GM19397 (cell line): ENCODE measurements at regions not wholly inside any gene's neighbourhood (a gene's known extent, or its start where the extent isn't known, plus 50 kb on each side); places are given as distances from the start of the nearest gene placed in this dataset.

Source experiments
- ATAC-seq: cut with Tn5 transposase; IDR thresholded peaks from one replicate; pipeline ENCODE4 v1.9.1; 2021; ENCODE audit warnings: mild to moderate bottlenecking, moderate library complexity; ENCODE audit not compliant: unreplicated experiment

DNA sequence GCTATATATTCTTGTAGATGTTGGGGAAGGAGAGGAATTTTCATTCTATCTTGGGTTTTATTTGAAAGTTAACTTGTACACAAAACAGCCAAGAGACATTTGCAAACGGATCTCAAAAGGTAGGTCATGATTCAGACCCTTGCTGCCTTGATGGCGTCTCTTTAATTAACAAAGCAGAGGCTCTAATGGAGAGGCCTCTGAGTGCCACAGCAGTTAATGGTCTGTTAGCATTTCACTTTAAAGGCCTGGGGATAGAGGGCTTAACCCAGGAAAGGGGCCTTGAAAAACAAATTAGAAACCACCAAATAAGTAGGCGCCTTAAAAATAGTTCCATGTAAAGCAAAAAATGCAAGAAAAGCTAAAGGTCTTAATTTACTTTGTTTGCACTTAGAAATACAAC, 836.9 kb upstream of the CELF4 start:
- ATAC-seq, result no peak

DNA sequence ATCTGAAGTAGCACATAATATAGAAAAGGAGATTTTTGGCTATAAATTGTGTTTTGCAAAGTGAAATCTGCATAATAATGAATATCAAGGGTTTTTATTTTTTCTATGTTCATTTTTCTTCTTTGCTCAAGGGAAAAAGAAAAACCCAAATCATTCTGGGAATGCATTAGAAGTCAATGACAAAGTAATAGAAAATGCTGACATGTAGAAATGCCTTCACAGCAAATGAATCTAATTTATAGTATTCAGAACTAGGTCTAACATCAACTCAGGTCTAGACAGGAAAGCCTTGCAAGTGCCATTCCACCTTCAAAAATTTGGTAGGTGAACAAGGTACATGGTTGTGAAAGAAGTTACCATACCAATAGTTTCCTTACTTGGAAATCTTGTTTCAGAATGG, 831.5 kb upstream of the CELF4 start:
- no peak for ATAC-seq

DNA sequence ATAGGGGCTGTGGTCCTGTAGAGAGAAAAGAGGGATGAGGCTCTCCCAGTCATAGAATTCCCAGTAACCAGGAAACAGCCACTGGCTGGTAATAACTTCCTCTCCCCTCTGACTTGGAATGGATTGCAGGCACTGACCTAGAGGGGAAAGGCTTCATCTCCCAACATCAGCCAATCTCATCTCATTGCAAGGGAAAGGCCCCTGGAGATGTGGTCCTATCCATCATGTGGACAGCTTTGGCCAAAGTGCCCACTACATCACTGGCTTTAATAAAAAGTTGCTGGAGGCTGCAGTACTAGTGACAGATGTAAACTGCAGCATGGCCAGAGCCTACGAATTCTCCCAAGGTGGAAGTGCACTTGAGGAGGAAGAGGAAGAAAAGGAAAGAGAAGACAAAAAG, 820.5 kb upstream of the CELF4 start:
- no peak for ATAC-seq

DNA sequence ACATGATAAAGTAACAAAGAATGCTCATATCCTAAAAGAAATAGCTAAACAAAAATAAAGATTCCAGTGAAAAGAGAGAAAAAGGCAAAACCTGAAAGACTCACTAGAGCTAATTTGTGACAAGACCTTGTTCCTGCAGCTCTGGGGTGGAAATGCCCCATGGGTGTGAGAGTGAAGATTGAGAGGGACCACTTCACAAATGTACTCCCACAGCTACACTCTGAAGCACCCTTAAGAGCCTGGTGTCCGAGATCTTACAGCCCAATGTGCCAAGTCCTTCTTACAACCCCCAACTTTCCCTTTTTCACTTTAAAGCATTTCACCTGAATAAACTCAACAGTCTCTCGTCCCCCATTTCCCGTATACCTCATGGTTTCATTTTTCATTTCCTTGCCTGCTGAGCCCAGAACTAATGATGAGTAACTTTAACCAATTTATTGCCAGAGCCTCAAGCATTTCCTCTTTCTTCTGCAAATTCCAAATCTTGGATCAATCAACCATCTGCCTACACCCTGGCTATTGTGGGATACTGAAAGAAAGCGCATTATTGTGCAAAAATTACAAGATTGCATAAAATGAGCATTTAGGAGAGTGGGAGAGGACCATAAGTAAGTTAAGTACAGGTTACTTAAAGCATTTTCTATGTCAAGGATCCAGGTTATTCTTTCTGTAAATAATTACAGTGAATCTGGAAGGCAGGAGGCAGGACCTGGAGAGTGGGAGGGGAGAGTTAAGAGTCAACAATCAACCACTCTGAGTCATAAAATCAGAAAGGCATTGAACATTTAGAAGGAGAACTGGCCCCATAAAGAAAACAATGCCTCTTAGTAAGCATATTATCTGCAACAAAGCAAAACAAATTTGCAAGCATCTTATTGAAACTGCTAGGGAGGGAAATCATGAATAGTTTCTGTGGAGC, 804.4 kb upstream of the CELF4 start:
- ATAC-seq, result no peak

DNA sequence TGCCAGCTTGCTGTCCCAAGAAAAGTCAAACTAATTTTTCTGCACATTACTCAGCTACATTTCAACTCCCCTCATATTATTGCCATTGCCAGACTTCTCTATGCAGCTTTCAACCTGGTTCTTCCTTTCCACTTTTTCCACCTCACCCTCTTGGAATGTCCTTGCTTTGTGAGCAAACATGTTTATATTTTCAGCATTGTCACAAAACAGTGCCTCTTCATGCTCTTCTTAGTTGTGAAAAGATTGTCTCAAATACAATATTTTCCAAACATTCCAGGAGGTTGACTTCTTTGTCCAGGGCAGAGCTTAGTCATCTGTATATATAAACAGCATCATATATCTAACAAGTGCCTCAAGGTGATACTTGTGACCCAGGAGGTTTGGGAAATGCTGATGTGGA, 803.3 kb upstream of the CELF4 start:
- no peak for ATAC-seq

DNA sequence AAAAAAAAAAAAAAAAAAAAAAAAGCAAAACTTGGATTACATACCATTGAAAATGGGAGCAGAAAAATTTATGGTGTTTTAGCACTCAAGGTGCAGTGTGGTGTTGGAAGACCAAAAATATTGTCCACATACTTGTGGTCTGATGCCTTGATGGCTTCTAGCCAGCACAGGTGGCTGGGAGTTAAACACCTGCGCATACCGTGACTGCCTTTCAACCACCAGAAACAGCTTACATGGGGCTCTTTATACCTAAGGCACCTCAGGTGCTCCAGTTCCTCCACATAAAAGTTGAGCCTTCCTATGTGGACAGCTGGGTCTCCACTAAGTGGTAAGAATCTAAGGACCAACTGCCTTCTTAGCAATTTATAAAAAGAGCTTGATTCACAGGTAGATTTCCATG, 802.6 kb upstream of the CELF4 start:
- ATAC-seq, result no peak

DNA sequence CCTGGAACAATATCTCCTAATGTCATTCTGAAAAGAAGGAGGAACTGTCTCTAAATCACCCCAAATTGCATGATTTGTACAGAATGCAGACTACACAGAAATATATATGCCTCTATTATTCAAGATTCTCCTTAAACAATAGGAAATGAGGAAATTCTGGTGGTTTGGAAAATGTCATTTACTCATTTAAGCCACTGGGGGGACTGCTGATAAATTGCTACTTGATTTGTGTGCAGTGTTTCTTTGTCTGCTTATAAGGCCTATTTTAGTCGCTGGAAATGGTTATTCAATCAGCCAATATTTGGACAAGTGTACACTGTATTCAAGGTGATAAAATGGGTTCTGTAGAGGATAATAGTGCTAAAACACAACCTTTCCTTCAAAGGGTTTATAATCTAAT, 801.9 kb upstream of the CELF4 start:
- no peak for ATAC-seq

DNA sequence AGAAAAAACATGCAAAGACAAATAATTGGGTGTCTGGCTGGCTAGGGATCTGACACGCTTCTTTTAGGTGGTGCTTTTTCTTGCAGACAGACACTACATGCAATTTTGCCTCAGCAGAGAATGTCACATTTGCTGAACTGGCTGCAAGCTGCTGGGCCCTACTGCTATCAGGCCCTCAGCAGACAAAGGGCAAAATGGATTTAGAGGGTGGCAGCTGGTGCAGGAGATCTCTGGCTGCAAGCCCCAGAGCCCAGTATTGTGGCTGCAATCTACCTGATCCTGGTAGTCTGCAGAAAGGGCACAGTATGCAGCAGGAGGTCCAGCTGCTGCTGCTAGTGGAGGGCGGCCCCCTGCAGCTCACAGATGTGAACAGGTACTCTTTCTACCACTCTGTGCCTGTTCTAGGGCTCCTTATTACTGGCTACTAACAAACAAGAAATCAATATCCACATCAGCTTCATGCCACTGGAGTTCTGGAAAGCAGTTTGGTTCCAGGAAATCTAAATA, 796.7 kb upstream of the CELF4 start:
- ATAC-seq, result no peak

DNA sequence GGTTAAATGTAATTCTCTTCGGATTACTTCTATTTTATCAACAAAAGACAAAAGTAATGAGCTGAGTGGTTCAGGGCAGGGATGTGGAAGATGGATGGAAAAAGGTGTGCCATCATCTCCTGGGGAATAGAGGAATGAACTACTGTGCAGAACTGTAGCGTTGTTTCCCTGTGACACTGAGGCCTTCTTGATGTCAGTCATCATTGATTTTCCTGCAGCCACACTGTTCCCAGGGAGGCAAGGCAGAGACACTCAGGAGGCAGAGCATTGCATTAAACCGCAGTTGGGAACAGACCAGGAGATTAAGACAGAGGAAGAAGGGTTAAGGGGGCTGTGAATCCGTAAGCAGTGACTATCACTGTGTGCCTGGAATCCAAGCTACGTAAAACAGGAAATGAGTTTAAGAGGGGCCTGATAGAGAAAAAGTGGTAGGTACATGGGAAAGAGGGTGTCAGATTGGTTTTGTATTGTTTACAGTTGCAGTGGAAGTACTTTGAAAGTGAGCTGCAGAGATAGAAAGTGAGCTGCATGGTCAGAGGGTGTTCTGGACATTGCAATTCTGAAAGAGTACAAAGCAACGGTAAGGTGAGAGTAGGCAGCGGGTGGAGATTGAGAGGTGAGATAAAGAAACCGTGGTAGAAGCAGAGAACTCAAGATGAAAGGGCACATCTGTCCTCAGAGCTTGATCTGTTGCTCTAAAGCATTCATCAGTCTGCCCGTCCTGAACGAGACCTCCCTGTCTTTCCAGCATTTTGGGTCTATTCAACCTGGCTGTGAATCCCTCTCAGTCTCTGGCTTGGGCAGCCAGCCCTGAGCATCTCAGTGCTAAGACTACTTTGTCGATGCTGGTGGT, 793.4 kb upstream of the CELF4 start:
- no peak for ATAC-seq

DNA sequence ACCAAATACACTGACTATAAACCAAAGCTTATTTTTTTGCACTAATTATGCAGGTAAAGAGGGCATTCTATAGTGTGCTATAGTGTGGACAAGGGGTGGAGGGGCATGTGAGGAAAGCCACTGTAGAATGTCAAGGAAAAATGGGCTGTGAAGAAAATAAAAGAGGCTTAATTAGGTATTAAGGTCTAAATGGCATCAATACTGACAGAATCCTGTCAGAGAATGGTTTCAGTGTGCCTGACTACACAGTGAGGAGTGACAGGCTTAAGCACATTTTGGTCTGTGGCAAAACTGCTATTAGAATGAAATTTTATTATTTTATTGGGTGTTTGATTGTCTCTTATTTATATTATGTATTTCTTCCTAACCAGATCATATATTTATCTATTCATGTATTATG, 787.6 kb upstream of the CELF4 start:
- no peak for ATAC-seq

DNA sequence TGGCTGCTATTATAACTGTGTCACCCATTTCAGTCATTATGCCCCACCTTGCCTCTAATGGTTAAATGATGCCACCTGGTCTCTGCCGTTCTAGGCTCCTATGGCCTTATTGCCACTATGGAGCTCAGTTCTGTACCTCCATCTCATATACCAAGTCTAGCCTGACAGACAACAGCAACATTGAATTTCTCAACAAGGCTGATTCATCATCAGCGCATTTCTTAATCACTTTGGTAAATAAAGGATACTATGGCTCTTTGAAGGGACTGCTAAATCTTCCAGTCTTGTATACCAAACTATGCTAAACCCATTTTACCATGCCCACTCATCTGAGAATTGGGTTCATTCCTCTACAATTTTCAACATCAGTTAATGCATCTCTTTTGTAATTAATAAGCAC, 784.5 kb upstream of the CELF4 start:
- ATAC-seq, result no peak

DNA sequence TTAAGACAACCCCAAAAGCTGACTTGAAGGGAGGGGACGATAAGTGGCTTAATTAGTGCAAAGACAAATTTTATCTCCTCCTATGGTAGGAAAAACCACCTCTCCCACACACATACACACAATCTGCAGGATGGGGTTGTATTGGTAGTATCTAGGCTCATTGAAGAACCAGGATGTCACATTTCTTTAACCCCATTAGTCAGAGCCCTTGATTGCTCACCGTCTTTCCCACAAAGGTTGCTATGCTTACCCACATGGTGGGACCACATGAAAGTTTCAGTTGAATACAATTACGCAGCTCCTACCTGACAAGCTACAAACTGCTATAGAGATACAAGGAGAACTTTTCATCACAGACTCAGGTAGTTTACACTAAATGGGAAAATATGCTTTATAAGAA, 765.0 kb upstream of the CELF4 start:
- ATAC-seq, result no peak

DNA sequence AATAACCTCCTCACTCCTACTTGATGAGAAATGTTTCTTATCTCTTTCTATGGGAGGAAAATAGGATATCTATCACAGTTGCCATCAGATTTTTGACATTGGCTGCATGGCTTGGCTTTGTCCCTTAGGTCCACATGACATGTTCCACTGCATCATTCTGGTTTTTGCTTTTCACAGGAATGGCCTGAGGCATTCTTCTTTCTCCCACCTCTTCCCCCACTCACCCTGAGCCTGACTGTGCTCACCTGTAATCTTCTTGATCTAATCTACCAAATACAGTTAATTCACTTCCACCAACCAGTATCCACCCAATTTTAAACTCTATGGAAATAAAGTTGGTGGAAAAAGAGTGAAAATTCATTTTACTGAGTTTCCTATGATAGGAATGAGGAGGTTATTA, 763.5 kb upstream of the CELF4 start:
- no peak for ATAC-seq

DNA sequence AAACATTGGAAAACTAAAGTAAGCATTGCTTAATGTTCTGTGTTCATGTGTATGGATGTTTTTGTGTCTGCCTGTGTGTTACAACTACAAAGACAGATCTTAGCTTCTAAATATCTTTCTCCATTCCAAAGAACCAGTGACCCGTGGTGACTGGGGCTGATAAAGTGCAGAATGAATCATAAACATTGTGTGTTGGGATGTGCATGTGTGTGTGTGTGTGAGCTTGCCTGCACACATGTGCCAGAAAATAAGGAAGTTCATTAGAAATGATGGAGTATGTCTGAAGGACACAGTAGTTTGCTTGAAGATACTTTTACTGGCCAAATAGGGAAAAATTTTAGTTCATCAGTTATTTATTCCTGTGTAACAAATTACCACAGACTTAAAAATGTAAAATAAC, 756.6 kb upstream of the CELF4 start:
- ATAC-seq, result no peak

DNA sequence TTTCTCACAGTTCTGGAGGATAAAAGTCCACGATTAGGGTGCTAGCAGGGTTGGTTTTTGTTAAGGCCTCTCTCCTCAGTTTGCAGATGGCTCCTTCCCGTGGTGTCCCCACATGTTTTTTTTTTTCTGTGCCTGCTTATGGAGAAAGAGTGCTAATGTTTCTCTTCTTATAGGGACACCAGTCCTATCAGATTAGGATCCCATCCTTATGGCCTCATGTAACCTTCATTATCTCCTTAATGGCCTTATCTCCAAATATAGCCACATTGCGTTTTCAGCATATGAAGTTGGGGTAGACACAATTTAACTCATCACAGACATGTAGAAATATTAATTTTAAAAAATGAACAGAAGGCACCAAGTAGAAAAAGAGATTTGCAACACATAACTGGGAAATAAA, 755.7 kb upstream of the CELF4 start:
- no peak for ATAC-seq

DNA sequence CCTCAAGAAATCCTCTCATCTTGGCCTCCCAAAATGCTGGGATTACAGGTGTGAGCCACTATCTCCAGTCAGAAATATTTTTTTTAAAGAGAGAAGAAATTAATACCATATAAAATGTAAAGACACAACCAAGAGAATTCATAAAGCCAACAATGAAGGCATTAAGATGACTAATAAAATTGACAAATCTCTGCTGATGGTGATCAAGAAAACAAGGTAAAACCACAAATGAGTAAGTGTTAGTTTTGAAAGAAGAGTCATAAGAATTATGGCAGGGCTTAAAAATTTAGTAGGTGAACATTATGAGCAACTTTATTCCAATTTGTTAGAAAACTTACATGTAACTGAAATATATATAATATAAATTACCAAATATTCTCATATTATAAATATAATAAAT, 752.8 kb upstream of the CELF4 start:
- ATAC-seq, result no peak

DNA sequence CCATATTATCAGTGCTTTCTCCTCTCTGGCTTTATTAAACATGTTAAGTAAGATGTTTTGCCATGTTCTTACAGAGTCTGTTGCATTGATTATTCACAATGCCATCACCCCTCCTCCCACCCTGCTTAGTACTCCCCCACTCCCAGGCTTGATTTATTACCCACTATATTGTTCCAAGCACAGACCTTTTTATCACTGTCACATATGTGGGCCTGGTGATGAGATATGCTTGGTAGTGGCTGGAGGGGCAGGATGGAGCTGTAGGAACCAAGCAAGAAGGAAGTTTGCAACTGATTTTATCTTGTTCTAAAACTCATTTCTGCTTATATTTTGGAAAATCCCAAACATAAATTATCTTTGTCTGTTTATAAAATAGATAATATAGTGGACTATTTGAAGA, 748.2 kb upstream of the CELF4 start:
- no peak for ATAC-seq

DNA sequence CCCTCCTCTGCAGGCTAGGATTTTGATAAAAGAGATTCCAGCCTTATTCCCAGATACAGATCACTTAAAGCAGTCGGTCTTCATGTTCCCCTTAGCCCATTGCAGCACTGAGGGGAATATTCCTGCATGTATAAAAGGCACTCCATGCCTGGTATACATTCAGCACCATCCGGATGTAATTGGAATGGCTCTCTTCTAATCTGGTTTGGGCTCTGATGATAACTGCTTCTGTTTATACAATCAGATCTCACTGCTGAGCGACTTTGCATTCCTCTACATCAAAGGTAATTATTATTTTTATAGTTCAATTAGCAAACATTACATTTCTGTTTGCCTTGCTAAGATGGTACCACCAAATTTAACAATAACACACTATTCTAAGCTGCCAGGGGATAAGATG, 746.9 kb upstream of the CELF4 start:
- no peak for ATAC-seq

DNA sequence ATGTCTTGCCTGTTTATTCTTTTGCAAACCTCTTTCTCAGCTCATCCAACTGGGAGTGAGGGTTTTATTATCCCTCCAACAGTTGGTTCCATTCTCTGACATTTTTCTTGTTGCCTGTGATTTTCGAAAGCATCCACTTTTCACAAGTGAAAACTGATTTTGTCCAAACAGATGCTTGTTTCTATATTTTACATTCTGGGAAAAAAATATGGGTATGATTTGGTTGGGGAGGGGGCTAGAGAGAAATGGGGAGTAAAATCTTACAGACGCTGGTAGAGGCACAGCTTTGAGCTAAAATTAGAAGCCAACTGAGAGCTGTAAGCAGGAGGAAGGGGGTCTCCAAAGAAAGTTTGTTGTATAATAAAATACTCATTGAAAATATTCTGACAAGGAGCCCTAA, 745.3 kb upstream of the CELF4 start:
- ATAC-seq, result no peak

DNA sequence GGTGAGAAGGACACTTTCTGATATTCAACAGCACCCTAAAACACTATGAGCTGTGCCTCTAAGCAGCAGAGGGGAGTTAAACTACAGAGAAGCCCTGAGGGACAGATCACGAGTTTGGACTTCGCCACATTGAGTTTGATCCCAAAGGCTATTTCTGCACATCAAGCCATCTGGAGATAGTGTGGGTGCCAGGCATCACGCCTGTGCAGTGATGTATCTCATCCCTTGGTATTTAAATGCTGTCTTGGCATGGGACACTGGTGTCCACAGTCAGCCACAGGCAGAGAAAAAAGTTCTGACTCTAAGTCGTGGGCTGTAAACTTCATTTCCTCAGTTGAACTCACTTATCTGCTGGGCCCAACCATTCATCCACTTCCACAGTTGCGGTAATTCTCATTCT, 742.3 kb upstream of the CELF4 start:
- ATAC-seq, result no peak

DNA sequence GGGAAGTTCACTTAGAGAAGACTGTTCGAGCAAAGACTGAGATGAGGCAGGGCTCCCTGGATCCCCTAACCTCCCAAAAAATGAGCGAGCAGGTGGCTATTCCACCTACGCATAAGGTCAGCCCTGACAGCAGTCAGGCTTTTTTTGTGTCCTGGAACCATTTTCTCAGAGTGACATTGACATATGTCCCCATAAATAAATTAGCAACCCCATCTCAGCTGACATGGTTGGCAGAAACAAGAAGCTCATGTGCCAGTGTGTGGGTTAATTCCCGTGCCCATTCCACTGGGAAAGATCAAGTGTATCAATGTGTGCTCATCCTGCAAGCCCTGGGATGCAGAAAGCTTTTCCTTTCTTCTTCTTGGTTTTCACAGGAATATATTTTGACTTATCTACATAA, 740.4 kb upstream of the CELF4 start:
- no peak for ATAC-seq

DNA sequence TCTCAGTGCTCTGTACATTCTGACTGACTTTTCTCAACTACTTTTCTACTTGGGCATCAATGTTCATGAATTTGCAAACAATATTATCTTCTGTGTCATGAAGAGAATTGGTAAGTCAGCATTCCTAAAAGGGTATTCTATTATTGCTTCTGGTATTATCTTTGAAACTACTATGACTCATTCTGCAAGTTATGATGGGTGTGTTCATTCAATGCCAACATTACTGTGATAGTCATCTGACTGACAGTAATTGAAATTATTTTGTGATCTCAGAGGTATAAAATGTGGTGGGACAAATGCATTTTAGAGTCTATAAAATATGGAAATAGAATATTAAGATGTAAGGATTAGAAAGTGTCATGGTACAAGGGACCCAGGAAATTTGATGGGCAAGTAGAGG, 736.0 kb upstream of the CELF4 start:
- no peak for ATAC-seq
